HEK293 (cell line): ENCODE measurements at regions not wholly inside any gene's neighbourhood (a gene's known extent, or its start where the extent isn't known, plus 50 kb on each side); places are given as distances from the start of the nearest gene placed in this dataset.

Experiments
- YY1 ChIP-seq: fragments of 450-650 bp; formaldehyde crosslinking; IDR thresholded peaks from 2 replicates; pipeline ENCODE4 v1.5.1; 2018; ENCODE audit warnings: missing biosample characterization, missing genetic modification characterization
- ZBTB20 ChIP-seq: fragments of 450-650 bp; formaldehyde crosslinking; IDR thresholded peaks from 2 replicates; pipeline ENCODE4 v1.5.1; 2016; ENCODE audit warnings: missing biosample characterization, missing genetic modification characterization
- ZNF274 ChIP-seq, 2 experiments: fragments of 200-500 bp in 1 of 2; fragments of 450-650 bp in 1 of 2; sonication (Bioruptor generic) in 1 of 2; formaldehyde crosslinking in 1 of 2; IDR thresholded peaks; 2 replicates each; pipeline versions ENCODE4 v1.5.1 to v1.6.1; 2014 to 2016; ENCODE audit warnings: borderline replicate concordance in 1 of 2, inconsistent platforms in 1 of 2, low read length in 1 of 2, missing biosample characterization in 1 of 2, missing genetic modification characterization in 1 of 2
- ZNF48 ChIP-seq: fragments of 450-650 bp; formaldehyde crosslinking; IDR thresholded peaks from 2 replicates; pipeline ENCODE4 v1.5.1; 2016; ENCODE audit warnings: missing biosample characterization, missing genetic modification characterization
- ZNF621 ChIP-seq: fragments of 450-650 bp; formaldehyde crosslinking; IDR thresholded peaks from 2 replicates; pipeline ENCODE4 v1.5.1; 2017; ENCODE audit warnings: missing biosample characterization, missing genetic modification characterization
- TF ChIP-seq, protein P1 (sequence below): fragments of 450-650 bp; formaldehyde crosslinking; IDR thresholded peaks from 2 replicates; pipeline ENCODE4 v1.5.1; 2016; ENCODE audit warnings: missing biosample characterization, missing genetic modification characterization
- TF ChIP-seq, protein P2 (sequence below): fragments of 450-650 bp; formaldehyde crosslinking; IDR thresholded peaks from 2 replicates; pipeline ENCODE4 v1.5.1; 2016; ENCODE audit warnings: missing biosample characterization, missing genetic modification characterization, borderline replicate concordance

DNA sequence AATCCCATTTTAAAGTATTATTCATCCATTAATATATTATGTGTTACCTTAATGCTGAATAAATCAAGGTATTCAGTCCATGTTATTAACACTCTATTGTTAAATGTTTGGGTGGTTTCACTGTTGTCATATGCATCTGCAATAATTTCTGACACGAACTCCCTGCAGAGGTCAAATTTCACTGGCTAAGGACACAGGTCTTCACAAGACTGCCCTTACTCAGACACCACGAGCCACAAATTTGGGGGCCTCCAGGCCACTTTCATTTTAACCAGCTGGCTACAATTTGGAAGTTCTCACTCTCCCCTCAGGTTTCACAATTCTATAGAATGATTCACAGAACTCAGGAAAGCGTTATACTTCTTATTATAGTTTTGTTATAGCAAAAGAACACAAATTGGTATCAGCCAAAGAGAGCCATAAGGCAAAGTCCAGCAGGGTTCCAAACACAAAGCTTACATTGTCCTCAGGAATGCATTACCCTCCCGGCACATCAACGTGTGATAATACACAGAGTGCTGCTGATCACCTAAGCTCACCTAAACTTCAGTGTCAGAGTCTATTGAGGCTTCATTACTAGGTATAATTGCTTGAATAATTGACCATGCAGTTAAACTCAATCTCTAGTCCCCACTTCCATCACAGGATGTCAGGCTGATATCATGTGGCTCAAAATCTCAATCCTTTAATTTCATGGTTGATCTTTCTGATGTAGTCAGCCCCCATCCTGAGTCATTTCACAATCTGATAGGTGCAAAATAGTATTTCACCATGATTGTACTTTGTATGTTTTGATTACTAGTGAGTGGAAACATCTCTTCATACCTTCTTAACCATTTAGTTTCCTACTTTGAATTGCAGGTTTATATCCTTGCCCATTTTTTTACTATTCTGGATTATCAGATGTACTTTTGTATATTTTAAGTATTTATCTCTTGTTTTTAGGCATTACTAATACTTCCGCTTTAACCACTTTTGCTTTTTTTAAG is 441.4 kb upstream of the AGTR1 start:
- TF ChIP-seq ZNF274 (IDR thresholded peaks at IDR 0.05; ENCODE audit: low read length) (no peak), ZNF274 (tag by site-specific recombination; IDR thresholded peaks at IDR 0.05; ENCODE audit: borderline replicate concordance) (no peak), ZNF621 (tag by site-specific recombination) (no peak), YY1 (tag by site-specific recombination) (no peak), ZNF48 (tag by site-specific recombination) (no peak), ZBTB20 (tag by site-specific recombination) (no peak)
- TF ChIP-seq, protein P1, sequence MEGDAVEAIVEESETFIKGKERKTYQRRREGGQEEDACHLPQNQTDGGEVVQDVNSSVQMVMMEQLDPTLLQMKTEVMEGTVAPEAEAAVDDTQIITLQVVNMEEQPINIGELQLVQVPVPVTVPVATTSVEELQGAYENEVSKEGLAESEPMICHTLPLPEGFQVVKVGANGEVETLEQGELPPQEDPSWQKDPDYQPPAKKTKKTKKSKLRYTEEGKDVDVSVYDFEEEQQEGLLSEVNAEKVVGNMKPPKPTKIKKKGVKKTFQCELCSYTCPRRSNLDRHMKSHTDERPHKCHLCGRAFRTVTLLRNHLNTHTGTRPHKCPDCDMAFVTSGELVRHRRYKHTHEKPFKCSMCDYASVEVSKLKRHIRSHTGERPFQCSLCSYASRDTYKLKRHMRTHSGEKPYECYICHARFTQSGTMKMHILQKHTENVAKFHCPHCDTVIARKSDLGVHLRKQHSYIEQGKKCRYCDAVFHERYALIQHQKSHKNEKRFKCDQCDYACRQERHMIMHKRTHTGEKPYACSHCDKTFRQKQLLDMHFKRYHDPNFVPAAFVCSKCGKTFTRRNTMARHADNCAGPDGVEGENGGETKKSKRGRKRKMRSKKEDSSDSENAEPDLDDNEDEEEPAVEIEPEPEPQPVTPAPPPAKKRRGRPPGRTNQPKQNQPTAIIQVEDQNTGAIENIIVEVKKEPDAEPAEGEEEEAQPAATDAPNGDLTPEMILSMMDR (tag by site-specific recombination), result no peak
- TF ChIP-seq, protein P2, sequence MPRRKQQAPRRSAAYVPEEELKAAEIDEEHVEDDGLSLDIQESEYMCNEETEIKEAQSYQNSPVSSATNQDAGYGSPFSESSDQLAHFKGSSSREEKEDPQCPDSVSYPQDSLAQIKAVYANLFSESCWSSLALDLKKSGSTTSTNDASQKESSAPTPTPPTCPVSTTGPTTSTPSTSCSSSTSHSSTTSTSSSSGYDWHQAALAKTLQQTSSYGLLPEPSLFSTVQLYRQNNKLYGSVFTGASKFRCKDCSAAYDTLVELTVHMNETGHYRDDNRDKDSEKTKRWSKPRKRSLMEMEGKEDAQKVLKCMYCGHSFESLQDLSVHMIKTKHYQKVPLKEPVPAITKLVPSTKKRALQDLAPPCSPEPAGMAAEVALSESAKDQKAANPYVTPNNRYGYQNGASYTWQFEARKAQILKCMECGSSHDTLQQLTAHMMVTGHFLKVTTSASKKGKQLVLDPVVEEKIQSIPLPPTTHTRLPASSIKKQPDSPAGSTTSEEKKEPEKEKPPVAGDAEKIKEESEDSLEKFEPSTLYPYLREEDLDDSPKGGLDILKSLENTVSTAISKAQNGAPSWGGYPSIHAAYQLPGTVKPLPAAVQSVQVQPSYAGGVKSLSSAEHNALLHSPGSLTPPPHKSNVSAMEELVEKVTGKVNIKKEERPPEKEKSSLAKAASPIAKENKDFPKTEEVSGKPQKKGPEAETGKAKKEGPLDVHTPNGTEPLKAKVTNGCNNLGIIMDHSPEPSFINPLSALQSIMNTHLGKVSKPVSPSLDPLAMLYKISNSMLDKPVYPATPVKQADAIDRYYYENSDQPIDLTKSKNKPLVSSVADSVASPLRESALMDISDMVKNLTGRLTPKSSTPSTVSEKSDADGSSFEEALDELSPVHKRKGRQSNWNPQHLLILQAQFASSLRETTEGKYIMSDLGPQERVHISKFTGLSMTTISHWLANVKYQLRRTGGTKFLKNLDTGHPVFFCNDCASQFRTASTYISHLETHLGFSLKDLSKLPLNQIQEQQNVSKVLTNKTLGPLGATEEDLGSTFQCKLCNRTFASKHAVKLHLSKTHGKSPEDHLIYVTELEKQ (tag by site-specific recombination), result no peak
